Transverse colon (tissue), 4 donors: ENCODE measurements at regions not wholly inside any gene's neighbourhood (a gene's known extent, or its start where the extent isn't known, plus 50 kb on each side); places are given as distances from the start of the nearest gene placed in this dataset.

Experiments used
- POLR2AphosphoS5 ChIP-seq, 3 donors: sonication (generic); formaldehyde crosslinking; IDR thresholded peaks; one replicate each; pipeline ENCODE4 v1.6.1; 2016; ENCODE audit warnings: antibody characterized with exemption in 3 of 3
- TF ChIP-seq, protein P1 (sequence below), 5 experiments: fragments of 200-600 bp in 3 of 5; fragments of 450-650 bp in 2 of 5; sonication (generic) in 3 of 5; IDR thresholded peaks; 1 replicate in 2 of 5; 2 replicates in 3 of 5; pipeline ENCODE4 v1.5.1; 2016 to 2017; ENCODE audit warnings: antibody characterized with exemption in 5 of 5, inconsistent platforms in 3 of 5, mild to moderate bottlenecking in 2 of 5, moderate library complexity in 1 of 5

DNA sequence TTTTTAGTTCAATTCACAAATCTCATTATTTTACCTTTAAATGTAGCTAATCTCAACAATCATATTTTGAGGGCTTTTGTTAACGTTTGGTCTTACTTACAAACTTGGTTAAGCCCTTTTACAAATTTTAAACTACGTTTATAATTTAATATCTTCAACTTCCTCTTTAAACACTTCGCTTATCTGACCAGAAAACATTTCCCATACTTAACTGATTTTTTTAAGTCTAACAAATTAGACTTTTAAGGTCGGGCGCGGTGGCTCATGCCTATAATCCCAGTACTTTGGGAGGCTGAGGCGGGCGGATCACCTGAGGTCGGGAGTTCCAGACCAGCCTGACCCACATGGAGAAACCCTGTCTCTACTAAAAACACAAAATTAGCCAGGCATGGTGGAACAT, 300.9 kb downstream of the LMX1A start:
- TF ChIP-seq, protein P1, sequence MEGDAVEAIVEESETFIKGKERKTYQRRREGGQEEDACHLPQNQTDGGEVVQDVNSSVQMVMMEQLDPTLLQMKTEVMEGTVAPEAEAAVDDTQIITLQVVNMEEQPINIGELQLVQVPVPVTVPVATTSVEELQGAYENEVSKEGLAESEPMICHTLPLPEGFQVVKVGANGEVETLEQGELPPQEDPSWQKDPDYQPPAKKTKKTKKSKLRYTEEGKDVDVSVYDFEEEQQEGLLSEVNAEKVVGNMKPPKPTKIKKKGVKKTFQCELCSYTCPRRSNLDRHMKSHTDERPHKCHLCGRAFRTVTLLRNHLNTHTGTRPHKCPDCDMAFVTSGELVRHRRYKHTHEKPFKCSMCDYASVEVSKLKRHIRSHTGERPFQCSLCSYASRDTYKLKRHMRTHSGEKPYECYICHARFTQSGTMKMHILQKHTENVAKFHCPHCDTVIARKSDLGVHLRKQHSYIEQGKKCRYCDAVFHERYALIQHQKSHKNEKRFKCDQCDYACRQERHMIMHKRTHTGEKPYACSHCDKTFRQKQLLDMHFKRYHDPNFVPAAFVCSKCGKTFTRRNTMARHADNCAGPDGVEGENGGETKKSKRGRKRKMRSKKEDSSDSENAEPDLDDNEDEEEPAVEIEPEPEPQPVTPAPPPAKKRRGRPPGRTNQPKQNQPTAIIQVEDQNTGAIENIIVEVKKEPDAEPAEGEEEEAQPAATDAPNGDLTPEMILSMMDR (IDR thresholded peaks at IDR 0.05) = no peak
- no peak for TF ChIP-seq POLR2AphosphoS5 (IDR thresholded peaks at IDR 0.05)
